Stimulated activated CD4-positive, alpha-beta T cell treated with anti-CD3 and anti-CD28 coated beads, Interleukin-15, amount 100 ng/mL, for 24 hours (primary cell): ENCODE measurements at regions not wholly inside any gene's neighbourhood (a gene's known extent, or its start where the extent isn't known, plus 50 kb on each side); places are given as distances from the start of the nearest gene placed in this dataset.

Experiments used
- DNase-seq: peaks from one replicate; pipeline ENCODE4 v3.0.0-alpha.2; 2020

- DNase-seq, result peak; percentile 27
Observed at GRCh38 chr4:41360214-41360920, 103.6 kb downstream of the UCHL1 start.

- peak; percentile 3 for DNase-seq
Observed at GRCh38 chr4:41360921-41361793, 104.4 kb downstream of the UCHL1 start.

GRCh38 chr4:41361794-41362526 lies 105.2 kb downstream of the UCHL1 start:
- DNase-seq, result no peak

GRCh38 chr4:41362621-41363383 lies 106.1 kb downstream of the UCHL1 start:
- DNase-seq, result no peak

- DNase-seq, result no peak
Observed at GRCh38 chr4:41363384-41363981, 106.8 kb downstream of the UCHL1 start.

GRCh38 chr4:41364876-41365275 lies 108.1 kb downstream of the UCHL1 start:
- no peak for DNase-seq

- no peak for DNase-seq
Observed at GRCh38 chr4:41365681-41366080, 109.0 kb downstream of the UCHL1 start.

GRCh38 chr4:41366911-41367517 lies 110.3 kb downstream of the UCHL1 start:
- no peak for DNase-seq

- no peak for DNase-seq
Observed at GRCh38 chr4:41369680-41370079, 113.0 kb downstream of the UCHL1 start.

- no peak for DNase-seq
Observed at GRCh38 chr4:41373221-41373620, 116.5 kb downstream of the UCHL1 start.

GRCh38 chr4:41374490-41374889 lies 117.8 kb downstream of the UCHL1 start:
- DNase-seq, result no peak

GRCh38 chr4:41375561-41375960 lies 118.8 kb downstream of the UCHL1 start:
- no peak for DNase-seq

GRCh38 chr4:41377196-41377595 lies 120.5 kb downstream of the UCHL1 start:
- DNase-seq, result no peak

- no peak for DNase-seq
Observed at GRCh38 chr4:41379230-41379629, 122.5 kb downstream of the UCHL1 start.

GRCh38 chr4:41380511-41381157 lies 123.9 kb downstream of the UCHL1 start:
- no peak for DNase-seq

GRCh38 chr4:41381384-41381783 lies 124.7 kb downstream of the UCHL1 start:
- no peak for DNase-seq

GRCh38 chr4:41384992-41385391 lies 128.3 kb downstream of the UCHL1 start:
- DNase-seq, result no peak

- DNase-seq, result no peak
Observed at GRCh38 chr4:41385481-41385880, 128.8 kb downstream of the UCHL1 start.

GRCh38 chr4:41388080-41388479 lies 131.4 kb downstream of the UCHL1 start:
- DNase-seq, result no peak

GRCh38 chr4:41389356-41389755 lies 132.6 kb downstream of the UCHL1 start:
- no peak for DNase-seq

GRCh38 chr4:41390661-41391060 lies 133.9 kb downstream of the UCHL1 start:
- no peak for DNase-seq
